Psoas muscle (tissue), 7 donors: ENCODE measurements at regions not wholly inside any gene's neighbourhood (a gene's known extent, or its start where the extent isn't known, plus 50 kb on each side); places are given as distances from the start of the nearest gene placed in this dataset.

Source experiments
- ATAC-seq, 4 donors: fragments of 200-7000 bp; cut with Tn5 transposase; one replicate each; pipeline ENCODE4 v1.9.1; 2020; ENCODE audit warnings: moderate library complexity in 3 of 4, mild to moderate bottlenecking in 2 of 4
- DNase-seq, 2 donors: peaks; one replicate each; pipeline ENCODE4 v3.0.0-alpha.2; 2020
- H3K27ac ChIP-seq: fragments of 200-600 bp; one replicate; pipeline ENCODE4 v1.8.0; 2022
- H3K27me3 ChIP-seq, 3 donors: fragments of 200-600 bp in 1 of 3; one replicate each; pipeline versions ENCODE4 v1.6.1 to v1.8.0; 2013 to 2022; ENCODE audit warnings: low read length in 2 of 3, mild to moderate bottlenecking in 2 of 3, moderate library complexity in 1 of 3; ENCODE audit not compliant: insufficient read depth in 3 of 3
- H3K36me3 ChIP-seq, 2 donors: fragments of 200-600 bp in 1 of 2; one replicate each; pipeline versions ENCODE4 v1.6.1 to v1.8.0; 2013 to 2022; ENCODE audit warnings: low read depth in 1 of 2, mild to moderate bottlenecking in 1 of 2, moderate library complexity in 1 of 2; ENCODE audit not compliant: insufficient read depth in 1 of 2
- H3K4me1 ChIP-seq: fragments of 200-600 bp; one replicate; pipeline ENCODE4 v1.8.0; 2022
- H3K4me3 ChIP-seq: fragments of 200-600 bp; one replicate; pipeline ENCODE4 v1.8.0; 2022; ENCODE audit warnings: mild to moderate bottlenecking
- H3K9me3 ChIP-seq: fragments of 200-600 bp; one replicate; pipeline ENCODE4 v1.8.0; 2022
- WGBS, 3 donors: extraction: QIAGEN DNeasy Blood & Tissue Kit; methylation state at CpG; one replicate each; pipeline versions ENCODE4 v1.1.6 to v1.1.7; 2013; 5-methylcytosine and 5-hydroxymethylcytosine counted together
- intact Hi-C, 2 donors: fragments of 100-400 bp; cut with DNase I; formaldehyde crosslinking; loops; one replicate each; pipeline versions ENCODE4 v1.11.0 to v1.14.2; 2022
- TF ChIP-seq, protein P1 (sequence below): fragments of 200-600 bp; IDR thresholded peaks from one replicate; pipeline ENCODE4 v1.8.0; 2022; ENCODE audit warnings: antibody characterized with exemption
- donor health status: healthy with polysubstance abuse.
- donor health status: DM: no; HTN: no; CAD: no; lungs with moderate emphysema.
- donor health status: Bipolar disorder and iron deficiency.
- donor health status: healthy.
- donor health status: DM: yes; HTN: yes; CAD: no.
- donor health status: DM: no; HTN: no; CAD: no.
- donor health status: DM: yes; HTN: yes; CAD: no.

DNA sequence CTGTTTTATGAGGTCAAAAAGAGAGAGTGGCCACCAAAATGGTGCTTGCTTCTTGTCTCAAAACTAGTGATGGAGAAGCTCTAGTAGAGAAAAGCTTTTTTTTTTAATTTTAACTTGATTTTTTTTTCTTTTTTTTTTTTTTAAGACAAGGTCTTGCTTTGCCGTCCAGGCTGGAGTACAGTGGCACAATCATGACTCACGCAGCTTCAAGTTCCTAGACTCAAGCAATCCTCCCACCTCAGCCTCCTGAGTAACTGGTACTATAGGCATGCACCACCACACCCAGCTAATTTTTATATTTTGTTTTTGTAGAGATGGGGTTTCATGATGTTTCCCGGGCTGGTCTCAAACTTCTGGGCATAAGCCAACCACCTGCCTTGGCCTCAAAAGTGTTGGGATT is 279.0 kb downstream of the TBC1D4 start:
- TF ChIP-seq, protein P1, sequence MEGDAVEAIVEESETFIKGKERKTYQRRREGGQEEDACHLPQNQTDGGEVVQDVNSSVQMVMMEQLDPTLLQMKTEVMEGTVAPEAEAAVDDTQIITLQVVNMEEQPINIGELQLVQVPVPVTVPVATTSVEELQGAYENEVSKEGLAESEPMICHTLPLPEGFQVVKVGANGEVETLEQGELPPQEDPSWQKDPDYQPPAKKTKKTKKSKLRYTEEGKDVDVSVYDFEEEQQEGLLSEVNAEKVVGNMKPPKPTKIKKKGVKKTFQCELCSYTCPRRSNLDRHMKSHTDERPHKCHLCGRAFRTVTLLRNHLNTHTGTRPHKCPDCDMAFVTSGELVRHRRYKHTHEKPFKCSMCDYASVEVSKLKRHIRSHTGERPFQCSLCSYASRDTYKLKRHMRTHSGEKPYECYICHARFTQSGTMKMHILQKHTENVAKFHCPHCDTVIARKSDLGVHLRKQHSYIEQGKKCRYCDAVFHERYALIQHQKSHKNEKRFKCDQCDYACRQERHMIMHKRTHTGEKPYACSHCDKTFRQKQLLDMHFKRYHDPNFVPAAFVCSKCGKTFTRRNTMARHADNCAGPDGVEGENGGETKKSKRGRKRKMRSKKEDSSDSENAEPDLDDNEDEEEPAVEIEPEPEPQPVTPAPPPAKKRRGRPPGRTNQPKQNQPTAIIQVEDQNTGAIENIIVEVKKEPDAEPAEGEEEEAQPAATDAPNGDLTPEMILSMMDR, result no peak
- Histone ChIP-seq H3K9me3 (no peaks in the 10 kb centered on the region), H3K36me3 (no peaks in the 10 kb centered on the region), H3K27ac (no peak overlapping the region), H3K4me1 (no peaks in the 10 kb centered on the region), H3K27me3 (no peaks in the 10 kb centered on the region), H3K4me3 (no peak overlapping the region)
- DNase-seq (no peak), ATAC-seq (no peak)
- WGBS, 3 donors, result 68 to 80% (median 69%) methylated on average over 3 of the region's 3 CpGs
- intact Hi-C loops, result no loop called here

- ATAC-seq, result no peak
- TF ChIP-seq, protein P1, result no peak
- no peaks in the 10 kb centered on the region for H3K9me3 ChIP-seq
- WGBS, 3 donors, result 35 to 52% (median 48%) methylated on average over 4 of the region's 4 CpGs
- intact Hi-C loops, result no loop called here
- no peaks in the 10 kb centered on the region for H3K27me3 ChIP-seq
- no peaks in the 10 kb centered on the region for H3K36me3 ChIP-seq
- H3K4me3 ChIP-seq, result no peak overlapping the region
- DNase-seq, result no peak
- no peak overlapping the region for H3K27ac ChIP-seq
- peaks cover 30% of the 10 kb centered on the region for H3K4me1 ChIP-seq
Observed at GRCh38 chr13:75197803-75198202, 284.2 kb downstream of the TBC1D4 start.

DNA sequence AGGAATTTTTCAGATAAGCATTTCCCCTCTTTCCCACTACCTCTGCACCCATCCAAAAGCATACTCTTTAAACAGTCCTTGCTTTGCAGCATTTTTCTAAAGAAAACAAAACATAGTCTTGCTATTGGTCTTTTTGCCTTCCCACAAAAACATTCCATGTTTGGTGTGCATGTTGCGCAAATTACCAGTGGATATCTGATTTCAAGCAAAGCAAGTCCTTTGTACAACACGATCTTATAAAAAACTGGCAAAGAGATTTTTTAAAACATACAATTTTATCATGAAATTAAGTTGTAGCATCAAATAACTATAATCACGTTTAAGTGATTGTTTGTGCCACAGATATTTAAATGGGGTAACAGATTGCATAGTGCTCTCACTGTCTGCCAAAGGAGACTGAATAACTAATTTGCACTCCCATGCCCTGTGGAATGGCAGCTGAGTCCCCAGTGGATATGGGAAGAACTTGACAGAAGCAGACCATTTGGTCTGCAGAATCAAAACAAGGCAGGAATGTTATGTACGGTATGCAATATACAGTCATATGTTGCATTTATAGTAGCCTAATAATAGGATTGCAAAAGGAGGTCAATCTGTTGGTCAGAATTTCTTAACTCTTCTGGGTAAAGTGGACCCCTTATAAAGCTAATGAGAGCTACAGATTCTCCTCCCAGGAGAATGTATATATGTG is 285.7 kb downstream of the TBC1D4 start:
- no peak for DNase-seq
- H3K4me3 ChIP-seq, result peak overlapping the region; percentile 13

GRCh38 chr13:75195495-75196146 is 286.3 kb downstream of the TBC1D4 start:
- Histone ChIP-seq H3K9me3 (no peaks in the 10 kb centered on the region), H3K27me3 (no peaks in the 10 kb centered on the region), H3K27ac (no peak overlapping the region), H3K4me1 (peaks cover 30% of the 10 kb centered on the region), H3K4me3 (peak overlapping the region; percentile 13), H3K36me3 (no peaks in the 10 kb centered on the region)
- no peak for DNase-seq
- WGBS, 3 donors, result 66 to 72% (median 68%) methylated on average over 7 of the region's 7 CpGs
- intact Hi-C loops, result no loop called here
- ATAC-seq, result peak in 2 of 4 donors; percentile 45 to 69
- TF ChIP-seq, protein P1, result no peak

More for the DNA sequence above, 285.7 kb downstream of the TBC1D4 start:
- peak in 3 of 4 donors; percentile 64 to 91 (median 80) for ATAC-seq
- intact Hi-C loops, result no loop called here
- no peaks in the 10 kb centered on the region for H3K27me3 ChIP-seq
- TF ChIP-seq, protein P1, result no peak
- H3K9me3 ChIP-seq, result no peaks in the 10 kb centered on the region
- peaks cover 30% of the 10 kb centered on the region for H3K4me1 ChIP-seq
- H3K27ac ChIP-seq, result no peak overlapping the region
- WGBS, 3 donors, result 36 to 48% (median 37%) methylated on average over 4 of the region's 4 CpGs
- no peaks in the 10 kb centered on the region for H3K36me3 ChIP-seq
